GM12892 (cell line): ENCODE measurements at regions not wholly inside any gene's neighbourhood (a gene's known extent, or its start where the extent isn't known, plus 50 kb on each side); places are given as distances from the start of the nearest gene placed in this dataset.

Experiments
- POLR2A ChIP-seq: IDR thresholded peaks from 2 replicates; pipeline ENCODE4 v1.6.1; 2011; ENCODE audit warnings: low read depth, low read length, control low read depth
- POLR2AphosphoS5 ChIP-seq: IDR thresholded peaks from 2 replicates; pipeline ENCODE4 v1.6.1; 2011; ENCODE audit warnings: low read depth, low read length, control low read depth
- TAF1 ChIP-seq: IDR thresholded peaks from 2 replicates; pipeline ENCODE4 v1.6.1; 2011; ENCODE audit warnings: low read depth, mild to moderate bottlenecking, control low read depth, low read length, borderline replicate concordance

- TF ChIP-seq POLR2A (no peak), POLR2AphosphoS5 (no peak), TAF1 (no peak)
Measured at GRCh38 chr5:10863763-10864383, 102.8 kb upstream of the DAP start.
